ENCODE measurements at regions not wholly inside any gene's neighbourhood (a gene's known extent, or its start where the extent isn't known, plus 50 kb on each side); places are given as distances from the start of the nearest gene placed in this dataset.
A peak's percentile ranks its signal among the peaks of the same experiment; 100 is the strongest.

DNA sequence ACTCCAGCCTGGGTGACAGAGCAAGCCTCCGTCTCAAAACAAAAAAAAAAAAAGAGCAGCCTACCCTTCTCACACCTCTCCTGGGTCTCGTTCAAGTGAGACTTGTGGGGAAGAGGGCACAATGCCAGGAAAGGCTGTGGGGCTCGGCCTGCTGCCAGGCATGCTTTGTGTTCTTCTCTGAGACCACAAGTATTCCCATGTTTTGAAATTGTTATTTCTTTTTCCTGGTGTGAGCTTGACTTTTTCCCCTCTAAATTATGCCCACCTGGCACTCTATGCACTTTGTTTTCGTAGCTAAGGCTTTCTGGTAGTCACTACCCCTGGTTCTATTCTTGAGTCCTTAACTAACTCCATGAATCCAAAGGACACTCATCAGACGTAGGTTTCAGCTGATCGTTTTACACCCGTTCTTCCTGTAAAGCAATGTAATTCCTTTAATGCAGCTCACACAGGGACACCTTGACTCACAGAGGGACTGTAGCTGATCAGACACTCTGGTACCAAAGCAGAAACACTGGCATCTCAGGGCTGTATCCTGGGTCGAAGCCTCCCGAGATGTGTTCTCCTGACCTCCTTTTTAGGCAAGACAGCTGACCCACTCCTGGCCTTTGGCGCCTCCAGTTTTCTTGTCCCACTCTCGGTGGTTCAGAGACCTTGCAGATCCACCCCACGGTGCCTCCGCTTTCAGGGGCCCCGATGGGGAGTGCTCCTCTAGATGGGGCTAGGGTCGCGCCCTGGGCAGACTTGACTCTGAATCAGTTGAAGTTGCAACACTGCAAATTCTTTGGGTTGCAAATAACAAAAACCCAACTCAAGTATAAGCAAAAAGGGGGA, 193.3 kb upstream of the AGAP1 start:
- no peak overlapping the region for H3K4me3 ChIP-seq
- no peak for TF ChIP-seq EZH2 (IDR thresholded peaks at IDR 0.05; ENCODE audit: borderline replicate concordance)
- TF ChIP-seq, protein P1, sequence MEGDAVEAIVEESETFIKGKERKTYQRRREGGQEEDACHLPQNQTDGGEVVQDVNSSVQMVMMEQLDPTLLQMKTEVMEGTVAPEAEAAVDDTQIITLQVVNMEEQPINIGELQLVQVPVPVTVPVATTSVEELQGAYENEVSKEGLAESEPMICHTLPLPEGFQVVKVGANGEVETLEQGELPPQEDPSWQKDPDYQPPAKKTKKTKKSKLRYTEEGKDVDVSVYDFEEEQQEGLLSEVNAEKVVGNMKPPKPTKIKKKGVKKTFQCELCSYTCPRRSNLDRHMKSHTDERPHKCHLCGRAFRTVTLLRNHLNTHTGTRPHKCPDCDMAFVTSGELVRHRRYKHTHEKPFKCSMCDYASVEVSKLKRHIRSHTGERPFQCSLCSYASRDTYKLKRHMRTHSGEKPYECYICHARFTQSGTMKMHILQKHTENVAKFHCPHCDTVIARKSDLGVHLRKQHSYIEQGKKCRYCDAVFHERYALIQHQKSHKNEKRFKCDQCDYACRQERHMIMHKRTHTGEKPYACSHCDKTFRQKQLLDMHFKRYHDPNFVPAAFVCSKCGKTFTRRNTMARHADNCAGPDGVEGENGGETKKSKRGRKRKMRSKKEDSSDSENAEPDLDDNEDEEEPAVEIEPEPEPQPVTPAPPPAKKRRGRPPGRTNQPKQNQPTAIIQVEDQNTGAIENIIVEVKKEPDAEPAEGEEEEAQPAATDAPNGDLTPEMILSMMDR (IDR thresholded peaks at IDR 0.05; ENCODE audit: poor library complexity), result no peak
- no peak for TF ChIP-seq EZH2phosphoT487 (IDR thresholded peaks at IDR 0.05; ENCODE audit: low read depth, severe bottlenecking, unreplicated experiment)
- H3K9me2 ChIP-seq (replicated peaks; ENCODE audit: insufficient read depth), result no peaks in the 10 kb centered on the region
- 80% methylated on average over 16 of the region's 16 CpGs for WGBS (ENCODE audit: low lambda C conversion rate, missing lambda C conversion rate)
- H3K79me2 ChIP-seq, result no peaks in the 10 kb centered on the region
- no peaks in the 10 kb centered on the region for H3K27me3 ChIP-seq
- H3K36me3 ChIP-seq (replicated peaks; ENCODE audit: insufficient read depth, low read depth), result no peaks in the 10 kb centered on the region
- DNase-seq (ENCODE audit: low spot score), result peak; percentile 47
- H3K4me1 ChIP-seq (ENCODE audit: insufficient read depth), result no peaks in the 10 kb centered on the region
- H3K9me3 ChIP-seq (ENCODE audit: low read depth), result no peaks in the 10 kb centered on the region
- H3K4me2 ChIP-seq, result no peak overlapping the region
- H2AFZ ChIP-seq, result no peak overlapping the region
- no peak overlapping the region for H3K27ac ChIP-seq
- H4K20me1 ChIP-seq (ENCODE audit: insufficient read depth, poor library complexity, severe bottlenecking), result no peaks in the 10 kb centered on the region

DNA sequence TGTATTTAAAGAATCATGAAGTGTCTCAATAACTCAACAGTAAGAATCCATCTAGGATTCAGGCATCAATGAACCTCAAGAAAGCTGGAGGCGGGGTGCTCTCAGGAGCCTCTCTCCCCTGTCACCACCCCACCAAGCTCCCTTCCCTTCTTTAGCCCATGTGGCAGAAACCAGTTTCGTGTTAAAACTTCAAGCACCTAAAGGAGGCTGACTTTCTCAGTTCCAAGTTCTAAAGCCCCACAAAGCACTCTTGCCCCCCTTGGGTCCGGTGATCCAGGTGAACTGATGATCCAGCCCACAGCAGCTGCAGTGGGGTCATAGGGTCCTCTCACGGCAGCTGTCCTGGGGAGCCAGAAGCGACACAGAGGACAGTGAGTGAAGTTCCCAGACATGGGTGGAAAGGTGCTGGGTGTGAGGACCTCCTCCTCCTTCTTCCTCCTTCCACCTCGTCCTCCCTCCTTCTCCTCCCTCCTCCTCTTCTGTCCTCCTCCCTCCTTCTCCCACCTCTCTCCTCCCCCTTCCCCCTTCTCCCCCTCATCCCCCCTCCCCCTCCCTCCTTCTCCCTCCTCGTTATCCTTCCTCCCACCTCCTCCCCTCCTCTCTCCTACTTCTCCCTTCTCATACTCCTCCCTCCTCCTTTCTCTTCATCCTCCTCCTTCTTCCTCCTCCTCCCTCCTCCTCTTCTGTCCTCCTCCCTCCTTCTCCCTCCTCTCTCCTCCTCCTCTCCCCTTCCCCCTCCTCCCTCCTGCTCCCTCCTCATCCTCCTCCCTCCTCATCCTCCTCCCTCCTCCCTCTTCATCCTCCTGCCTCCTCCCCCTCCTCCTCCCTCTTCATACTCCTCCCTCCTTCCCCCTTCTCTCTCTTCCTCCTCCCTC, 192.4 kb upstream of the AGAP1 start:
- H3K27me3 ChIP-seq, result no peaks in the 10 kb centered on the region
- H3K4me3 ChIP-seq, result no peak overlapping the region
- no peaks in the 10 kb centered on the region for H3K9me2 ChIP-seq (replicated peaks; ENCODE audit: insufficient read depth)
- H3K27ac ChIP-seq, result no peak overlapping the region
- H2AFZ ChIP-seq, result no peak overlapping the region
- TF ChIP-seq EZH2phosphoT487 (IDR thresholded peaks at IDR 0.05; ENCODE audit: low read depth, severe bottlenecking, unreplicated experiment), result no peak
- TF ChIP-seq EZH2 (IDR thresholded peaks at IDR 0.05; ENCODE audit: borderline replicate concordance), result no peak
- TF ChIP-seq, protein P1 (IDR thresholded peaks at IDR 0.05; ENCODE audit: poor library complexity), result no peak
- no peaks in the 10 kb centered on the region for H3K79me2 ChIP-seq
- H3K4me2 ChIP-seq, result no peak overlapping the region
- H4K20me1 ChIP-seq (ENCODE audit: insufficient read depth, poor library complexity, severe bottlenecking), result no peaks in the 10 kb centered on the region
- H3K9me3 ChIP-seq (ENCODE audit: low read depth), result no peaks in the 10 kb centered on the region
- no peak for DNase-seq (ENCODE audit: low spot score)
- 87% methylated on average over 5 of the region's 7 CpGs for WGBS (ENCODE audit: low lambda C conversion rate, missing lambda C conversion rate)
- H3K36me3 ChIP-seq (replicated peaks; ENCODE audit: insufficient read depth, low read depth), result no peaks in the 10 kb centered on the region
- no peaks in the 10 kb centered on the region for H3K4me1 ChIP-seq (ENCODE audit: insufficient read depth)

DNA sequence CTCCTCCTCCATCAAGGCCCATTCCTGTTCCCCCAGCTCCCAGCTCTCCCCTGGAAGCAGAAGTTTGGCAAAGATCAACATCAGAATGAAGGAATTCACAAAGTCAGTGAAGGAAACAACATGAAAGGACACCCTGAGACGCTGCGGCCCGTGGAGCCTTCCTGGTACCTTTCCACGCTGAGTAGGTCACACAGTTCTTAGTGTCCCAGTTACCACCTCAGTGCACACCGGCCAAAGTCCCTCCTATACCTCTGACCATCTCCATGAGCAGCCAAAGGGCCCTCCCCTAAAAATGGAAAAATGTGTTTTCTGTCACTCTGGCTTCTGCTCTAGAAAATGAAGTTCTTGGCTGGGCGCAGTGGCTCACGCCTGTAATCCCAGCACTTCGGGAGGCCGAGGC, 191.6 kb upstream of the AGAP1 start:
- no peak overlapping the region for H3K4me3 ChIP-seq
- H3K36me3 ChIP-seq (replicated peaks; ENCODE audit: insufficient read depth, low read depth), result no peaks in the 10 kb centered on the region
- H4K20me1 ChIP-seq (ENCODE audit: insufficient read depth, poor library complexity, severe bottlenecking), result no peaks in the 10 kb centered on the region
- no peaks in the 10 kb centered on the region for H3K9me3 ChIP-seq (ENCODE audit: low read depth)
- H3K9me2 ChIP-seq (replicated peaks; ENCODE audit: insufficient read depth), result no peaks in the 10 kb centered on the region
- 93% methylated on average over 9 of the region's 9 CpGs for WGBS (ENCODE audit: low lambda C conversion rate, missing lambda C conversion rate)
- H3K4me1 ChIP-seq (ENCODE audit: insufficient read depth), result no peaks in the 10 kb centered on the region
- no peak overlapping the region for H3K27ac ChIP-seq
- no peak overlapping the region for H2AFZ ChIP-seq
- H3K27me3 ChIP-seq, result no peaks in the 10 kb centered on the region
- no peak for DNase-seq (ENCODE audit: low spot score)
- H3K79me2 ChIP-seq, result no peaks in the 10 kb centered on the region
- no peak overlapping the region for H3K4me2 ChIP-seq
- TF ChIP-seq EZH2phosphoT487 (IDR thresholded peaks at IDR 0.05; ENCODE audit: low read depth, severe bottlenecking, unreplicated experiment) (no peak), EZH2 (IDR thresholded peaks at IDR 0.05; ENCODE audit: borderline replicate concordance) (no peak)
- TF ChIP-seq, protein P1 (IDR thresholded peaks at IDR 0.05; ENCODE audit: poor library complexity), result no peak

Measured in hepatocyte (in vitro differentiated cells).